Ascending aorta (tissue), 2 donors: ENCODE measurements at regions not wholly inside any gene's neighbourhood (a gene's known extent, or its start where the extent isn't known, plus 50 kb on each side); places are given as distances from the start of the nearest gene placed in this dataset.
A peak's percentile ranks its signal among the peaks of the same experiment; 100 is the strongest.

Experiments
- DNase-seq, 2 donors: peaks; one replicate each; pipeline ENCODE4 v3.0.0-alpha.2; 2019; ENCODE audit warnings: low spot score in 2 of 2
- H3K27ac ChIP-seq, 2 donors: fragments of 200-600 bp; sonication (generic); one replicate each; pipeline ENCODE4 v1.5.1; 2016 to 2017; ENCODE audit warnings: mild to moderate bottlenecking in 1 of 2
- H3K27me3 ChIP-seq: fragments of 200-600 bp; sonication (generic); one replicate; pipeline ENCODE4 v1.5.1; 2017
- H3K36me3 ChIP-seq, 2 donors: fragments of 200-600 bp; sonication (generic); one replicate each; pipeline ENCODE4 v1.5.1; 2016
- H3K4me1 ChIP-seq, 2 donors: fragments of 200-600 bp; sonication (generic); one replicate each; pipeline ENCODE4 v1.5.1; 2016 to 2017; ENCODE audit warnings: mild to moderate bottlenecking in 1 of 2
- H3K4me3 ChIP-seq, 2 donors: fragments of 200-600 bp; sonication (generic); one replicate each; pipeline ENCODE4 v1.5.1; 2016 to 2017; ENCODE audit warnings: mild to moderate bottlenecking in 1 of 2
- H3K9me3 ChIP-seq, 2 donors: fragments of 200-600 bp; sonication (generic); one replicate each; pipeline ENCODE4 v1.5.1; 2016
- intact Hi-C: fragments of 100-400 bp; cut with DNase I; formaldehyde crosslinking; loops from one replicate; pipeline ENCODE4 v1.15.1; 2023
- TF ChIP-seq, protein P1 (sequence below), 3 experiments: fragments of 200-600 bp in 2 of 3; fragments of 450-650 bp in 1 of 3; sonication (generic) in 2 of 3; IDR thresholded peaks; one replicate each; pipeline ENCODE4 v1.5.1; 2016 to 2019; ENCODE audit warnings: antibody characterized with exemption in 3 of 3, mild to moderate bottlenecking in 1 of 3, moderate library complexity in 1 of 3

DNA sequence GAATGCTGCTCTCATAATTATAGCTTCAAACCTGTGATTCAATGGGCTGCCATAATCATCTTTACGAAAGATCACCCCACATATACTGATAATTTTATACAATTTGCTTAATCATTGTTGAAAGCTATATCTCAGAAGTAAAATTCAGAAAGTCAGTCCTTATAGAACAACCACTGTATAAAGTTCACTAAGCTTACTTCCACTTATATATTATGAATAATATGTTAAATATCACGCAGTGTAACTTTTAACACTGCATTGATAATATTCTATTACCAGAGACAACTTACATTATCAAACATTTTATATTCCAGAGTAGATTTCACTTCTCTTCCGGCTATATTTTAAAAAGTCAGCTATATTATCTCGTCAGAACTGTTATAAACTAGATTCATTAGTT, 550.1 kb upstream of the PCDH20 start:
- no peaks in the 10 kb centered on the region for H3K4me1 ChIP-seq
- no peak for DNase-seq
- no peak overlapping the region for H3K4me3 ChIP-seq
- no peak overlapping the region for H3K27ac ChIP-seq
- no peaks in the 10 kb centered on the region for H3K9me3 ChIP-seq
- intact Hi-C loops = no loop called here
- H3K36me3 ChIP-seq = no peaks in the 10 kb centered on the region
- no peaks in the 10 kb centered on the region for H3K27me3 ChIP-seq
- TF ChIP-seq, protein P1, sequence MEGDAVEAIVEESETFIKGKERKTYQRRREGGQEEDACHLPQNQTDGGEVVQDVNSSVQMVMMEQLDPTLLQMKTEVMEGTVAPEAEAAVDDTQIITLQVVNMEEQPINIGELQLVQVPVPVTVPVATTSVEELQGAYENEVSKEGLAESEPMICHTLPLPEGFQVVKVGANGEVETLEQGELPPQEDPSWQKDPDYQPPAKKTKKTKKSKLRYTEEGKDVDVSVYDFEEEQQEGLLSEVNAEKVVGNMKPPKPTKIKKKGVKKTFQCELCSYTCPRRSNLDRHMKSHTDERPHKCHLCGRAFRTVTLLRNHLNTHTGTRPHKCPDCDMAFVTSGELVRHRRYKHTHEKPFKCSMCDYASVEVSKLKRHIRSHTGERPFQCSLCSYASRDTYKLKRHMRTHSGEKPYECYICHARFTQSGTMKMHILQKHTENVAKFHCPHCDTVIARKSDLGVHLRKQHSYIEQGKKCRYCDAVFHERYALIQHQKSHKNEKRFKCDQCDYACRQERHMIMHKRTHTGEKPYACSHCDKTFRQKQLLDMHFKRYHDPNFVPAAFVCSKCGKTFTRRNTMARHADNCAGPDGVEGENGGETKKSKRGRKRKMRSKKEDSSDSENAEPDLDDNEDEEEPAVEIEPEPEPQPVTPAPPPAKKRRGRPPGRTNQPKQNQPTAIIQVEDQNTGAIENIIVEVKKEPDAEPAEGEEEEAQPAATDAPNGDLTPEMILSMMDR (IDR thresholded peaks at IDR 0.05) = no peak

DNA sequence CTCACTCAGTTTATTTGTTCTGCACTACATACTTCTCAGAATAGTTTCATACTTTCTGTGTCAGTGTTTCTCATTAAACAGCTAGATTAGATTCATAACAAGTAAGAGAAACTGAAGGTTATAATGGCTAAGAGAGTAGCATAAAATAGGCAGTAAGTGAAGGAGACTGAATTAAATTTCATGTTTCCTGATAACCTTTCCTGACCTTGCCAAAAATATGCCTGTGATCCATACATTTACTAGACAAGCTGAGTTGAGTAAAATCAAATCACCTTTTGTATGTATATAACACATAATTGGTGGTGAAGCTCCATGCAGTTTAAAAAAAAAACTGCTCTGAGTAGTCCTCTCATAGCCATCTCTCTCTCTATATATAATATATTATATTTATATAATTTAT, 545.3 kb upstream of the PCDH20 start:
- H3K4me3 ChIP-seq = no peak overlapping the region
- TF ChIP-seq, protein P1 (IDR thresholded peaks at IDR 0.05) = no peak
- H3K4me1 ChIP-seq = no peaks in the 10 kb centered on the region
- no peaks in the 10 kb centered on the region for H3K9me3 ChIP-seq
- no peaks in the 10 kb centered on the region for H3K27me3 ChIP-seq
- intact Hi-C loops = no loop called here
- no peak for DNase-seq
- no peaks in the 10 kb centered on the region for H3K36me3 ChIP-seq
- H3K27ac ChIP-seq = no peak overlapping the region

DNA sequence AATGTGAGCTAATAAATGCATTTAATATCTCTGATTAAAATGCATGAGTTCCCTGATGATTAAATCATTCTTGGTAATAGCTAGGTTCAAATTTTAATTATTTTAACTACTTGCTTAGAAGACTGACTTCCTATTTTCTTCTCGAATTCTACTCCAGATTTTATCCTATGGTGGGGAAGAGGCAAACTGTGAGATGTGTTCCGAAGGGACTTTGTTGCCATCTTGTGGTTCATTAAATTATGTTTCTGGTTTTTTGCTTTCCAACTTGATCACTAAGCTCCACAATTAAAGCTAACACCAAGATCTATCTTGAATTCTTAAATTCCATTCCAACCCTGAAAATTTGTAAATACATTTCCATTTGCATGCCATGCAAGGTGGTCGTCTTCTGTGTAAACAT, 538.4 kb upstream of the PCDH20 start:
- intact Hi-C loops = no loop called here
- H3K4me3 ChIP-seq = no peak overlapping the region
- TF ChIP-seq, protein P1 (IDR thresholded peaks at IDR 0.05) = peak in 2 of 3 experiments; percentile 10 to 30
- H3K36me3 ChIP-seq = no peaks in the 10 kb centered on the region
- H3K4me1 ChIP-seq = no peaks in the 10 kb centered on the region
- no peaks in the 10 kb centered on the region for H3K9me3 ChIP-seq
- no peak for DNase-seq
- no peaks in the 10 kb centered on the region for H3K27me3 ChIP-seq
- H3K27ac ChIP-seq = no peak overlapping the region

DNA sequence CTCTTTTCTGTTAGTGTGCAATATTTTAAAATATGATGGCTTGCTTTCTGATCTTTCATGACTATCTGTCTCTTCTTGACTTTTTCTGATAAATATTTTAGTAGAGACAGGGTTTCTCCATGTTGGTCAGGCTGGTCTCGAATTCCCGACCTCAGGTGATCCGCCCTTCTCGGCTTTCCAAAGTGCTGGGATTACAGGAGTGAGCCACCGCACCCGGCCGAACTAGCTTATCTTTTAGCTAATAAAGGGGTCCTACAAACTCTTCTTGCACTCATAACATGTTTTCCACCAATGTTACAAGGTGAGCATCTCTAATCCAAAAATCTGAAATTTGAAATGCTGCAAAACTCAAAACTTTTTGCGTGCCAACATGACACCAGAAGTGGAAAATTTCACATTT, 535.2 kb upstream of the PCDH20 start:
- Histone ChIP-seq H3K4me1 (no peaks in the 10 kb centered on the region), H3K27ac (no peak overlapping the region), H3K4me3 (no peak overlapping the region), H3K36me3 (no peaks in the 10 kb centered on the region), H3K9me3 (no peaks in the 10 kb centered on the region), H3K27me3 (no peaks in the 10 kb centered on the region)
- intact Hi-C loops = no loop called here
- TF ChIP-seq, protein P1 (IDR thresholded peaks at IDR 0.05) = no peak
- DNase-seq = no peak

DNA sequence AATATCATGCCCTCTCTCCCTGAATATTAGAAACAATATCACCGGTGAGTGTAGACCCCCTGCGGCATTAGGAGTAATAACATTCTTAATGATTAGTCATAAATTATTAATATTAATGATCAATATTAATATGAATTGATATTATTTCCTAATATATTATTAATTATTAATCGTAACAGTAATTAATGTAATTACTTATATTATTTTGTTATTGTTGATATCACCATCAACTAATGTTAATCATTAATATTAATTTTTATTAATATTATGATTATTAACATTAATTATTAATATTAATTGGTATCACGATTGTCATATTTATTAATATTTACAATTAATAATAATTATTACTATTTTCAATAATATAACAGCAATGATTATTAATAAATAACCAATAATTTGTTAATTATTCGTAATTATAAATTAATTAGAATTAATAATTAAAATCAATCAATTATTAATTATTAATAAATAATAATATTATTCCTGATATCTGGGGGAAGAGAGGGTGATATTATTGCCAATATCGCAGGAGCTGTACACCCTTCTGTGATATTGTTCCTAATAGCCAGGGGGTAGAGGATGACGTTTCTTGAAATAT, 528.8 kb upstream of the PCDH20 start:
- no peaks in the 10 kb centered on the region for H3K4me1 ChIP-seq
- H3K9me3 ChIP-seq = no peaks in the 10 kb centered on the region
- TF ChIP-seq, protein P1 (IDR thresholded peaks at IDR 0.05) = no peak
- no peak for DNase-seq
- intact Hi-C loops = no loop called here
- no peak overlapping the region for H3K27ac ChIP-seq
- no peaks in the 10 kb centered on the region for H3K27me3 ChIP-seq
- no peaks in the 10 kb centered on the region for H3K36me3 ChIP-seq
- no peak overlapping the region for H3K4me3 ChIP-seq

DNA sequence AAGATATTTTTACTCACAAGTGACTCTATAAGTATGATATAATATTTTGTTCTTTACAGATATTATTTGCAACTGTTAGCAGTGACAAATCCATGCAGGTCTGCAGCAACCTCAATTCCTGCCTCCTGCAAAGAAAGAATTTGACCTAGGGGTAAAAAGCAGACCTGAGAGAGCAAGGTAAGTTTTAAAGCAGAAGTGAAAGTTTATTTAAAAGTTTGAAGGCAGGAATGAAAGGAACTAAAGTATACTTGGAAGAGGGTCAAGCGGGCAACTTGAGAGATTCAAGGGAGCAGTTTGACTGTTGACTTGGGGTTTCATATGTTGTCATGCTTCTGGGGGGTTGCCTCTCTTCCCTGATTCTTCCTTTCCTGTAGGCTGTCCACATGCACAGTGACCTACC, 520.1 kb upstream of the PCDH20 start:
- Histone ChIP-seq H3K27ac (no peak overlapping the region), H3K9me3 (no peaks in the 10 kb centered on the region), H3K27me3 (no peaks in the 10 kb centered on the region), H3K36me3 (no peaks in the 10 kb centered on the region), H3K4me1 (no peaks in the 10 kb centered on the region), H3K4me3 (no peak overlapping the region)
- DNase-seq = no peak
- intact Hi-C loops = no loop called here
- TF ChIP-seq, protein P1 (IDR thresholded peaks at IDR 0.05) = no peak
